ENCODE measurements at regions not wholly inside any gene's neighbourhood (a gene's known extent, or its start where the extent isn't known, plus 50 kb on each side); places are given as distances from the start of the nearest gene placed in this dataset.

DNA sequence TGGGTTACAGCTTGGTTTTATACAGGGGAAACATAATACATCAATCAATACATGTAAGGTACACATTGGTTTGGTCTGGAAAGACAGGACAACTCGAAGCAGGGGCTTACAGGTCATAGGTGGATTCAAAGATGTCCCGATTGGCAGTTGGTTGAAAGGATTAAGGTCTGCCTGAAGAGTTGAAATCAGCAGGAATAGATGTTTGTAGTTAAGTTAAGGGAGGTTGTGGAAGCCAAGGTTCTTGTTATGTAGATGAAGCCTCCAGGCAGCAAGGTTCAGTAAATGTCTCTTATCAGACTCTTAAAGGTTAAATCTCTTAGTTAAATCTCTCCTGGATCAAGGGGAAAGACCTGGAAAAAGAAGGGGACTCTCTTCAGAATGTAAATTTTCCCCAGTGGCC, 58.4 kb upstream of the MINAR1 start:
- TF ChIP-seq TAF1 (IDR thresholded peaks at IDR 0.05; ENCODE audit: low read depth) (no peak), EP300 (IDR thresholded peaks at IDR 0.05; ENCODE audit: borderline replicate concordance) (no peak), YY1 (IDR thresholded peaks at IDR 0.05; ENCODE audit: low read depth) (no peak), CEBPB (IDR thresholded peaks at IDR 0.05) (no peak), EGR1 (IDR thresholded peaks at IDR 0.05) (no peak), RAD21 (IDR thresholded peaks at IDR 0.05; ENCODE audit: low read depth) (no peak)
- TF ChIP-seq, protein P1, sequence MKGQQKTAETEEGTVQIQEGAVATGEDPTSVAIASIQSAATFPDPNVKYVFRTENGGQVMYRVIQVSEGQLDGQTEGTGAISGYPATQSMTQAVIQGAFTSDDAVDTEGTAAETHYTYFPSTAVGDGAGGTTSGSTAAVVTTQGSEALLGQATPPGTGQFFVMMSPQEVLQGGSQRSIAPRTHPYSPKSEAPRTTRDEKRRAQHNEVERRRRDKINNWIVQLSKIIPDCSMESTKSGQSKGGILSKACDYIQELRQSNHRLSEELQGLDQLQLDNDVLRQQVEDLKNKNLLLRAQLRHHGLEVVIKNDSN (IDR thresholded peaks at IDR 0.05) = no peak
- TF ChIP-seq, protein P2, sequence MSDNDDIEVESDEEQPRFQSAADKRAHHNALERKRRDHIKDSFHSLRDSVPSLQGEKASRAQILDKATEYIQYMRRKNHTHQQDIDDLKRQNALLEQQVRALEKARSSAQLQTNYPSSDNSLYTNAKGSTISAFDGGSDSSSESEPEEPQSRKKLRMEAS (IDR thresholded peaks at IDR 0.05) = no peak
- TF ChIP-seq, protein P3, sequence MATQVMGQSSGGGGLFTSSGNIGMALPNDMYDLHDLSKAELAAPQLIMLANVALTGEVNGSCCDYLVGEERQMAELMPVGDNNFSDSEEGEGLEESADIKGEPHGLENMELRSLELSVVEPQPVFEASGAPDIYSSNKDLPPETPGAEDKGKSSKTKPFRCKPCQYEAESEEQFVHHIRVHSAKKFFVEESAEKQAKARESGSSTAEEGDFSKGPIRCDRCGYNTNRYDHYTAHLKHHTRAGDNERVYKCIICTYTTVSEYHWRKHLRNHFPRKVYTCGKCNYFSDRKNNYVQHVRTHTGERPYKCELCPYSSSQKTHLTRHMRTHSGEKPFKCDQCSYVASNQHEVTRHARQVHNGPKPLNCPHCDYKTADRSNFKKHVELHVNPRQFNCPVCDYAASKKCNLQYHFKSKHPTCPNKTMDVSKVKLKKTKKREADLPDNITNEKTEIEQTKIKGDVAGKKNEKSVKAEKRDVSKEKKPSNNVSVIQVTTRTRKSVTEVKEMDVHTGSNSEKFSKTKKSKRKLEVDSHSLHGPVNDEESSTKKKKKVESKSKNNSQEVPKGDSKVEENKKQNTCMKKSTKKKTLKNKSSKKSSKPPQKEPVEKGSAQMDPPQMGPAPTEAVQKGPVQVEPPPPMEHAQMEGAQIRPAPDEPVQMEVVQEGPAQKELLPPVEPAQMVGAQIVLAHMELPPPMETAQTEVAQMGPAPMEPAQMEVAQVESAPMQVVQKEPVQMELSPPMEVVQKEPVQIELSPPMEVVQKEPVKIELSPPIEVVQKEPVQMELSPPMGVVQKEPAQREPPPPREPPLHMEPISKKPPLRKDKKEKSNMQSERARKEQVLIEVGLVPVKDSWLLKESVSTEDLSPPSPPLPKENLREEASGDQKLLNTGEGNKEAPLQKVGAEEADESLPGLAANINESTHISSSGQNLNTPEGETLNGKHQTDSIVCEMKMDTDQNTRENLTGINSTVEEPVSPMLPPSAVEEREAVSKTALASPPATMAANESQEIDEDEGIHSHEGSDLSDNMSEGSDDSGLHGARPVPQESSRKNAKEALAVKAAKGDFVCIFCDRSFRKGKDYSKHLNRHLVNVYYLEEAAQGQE (IDR thresholded peaks at IDR 0.05; ENCODE audit: low read depth) = no peak

Measured in Ishikawa (cell line).